ENCODE measurements at regions not wholly inside any gene's neighbourhood (a gene's known extent, or its start where the extent isn't known, plus 50 kb on each side); places are given as distances from the start of the nearest gene placed in this dataset.

- TF ChIP-seq FOXP2 (optimal IDR thresholded peaks at IDR 0.05; ENCODE audit: borderline replicate concordance, extremely low read depth, extremely low read length, insufficient read depth) (no peak), REST (IDR thresholded peaks at IDR 0.05; ENCODE audit: insufficient read depth in 1 of 2, low read depth in 2 of 2, low read length in 2 of 2) (no peak), POLR2AphosphoS5 (IDR thresholded peaks at IDR 0.05; ENCODE audit: low read depth, low read length) (no peak), TAF1 (IDR thresholded peaks at IDR 0.05; ENCODE audit: borderline replicate concordance, insufficient read depth, low read length) (no peak), SIN3A (IDR thresholded peaks at IDR 0.05; ENCODE audit: borderline replicate concordance, insufficient read depth, low read length) (no peak)
Observed at GRCh38 chr14:71834284-71835204, 97.7 kb upstream of the RGS6 start.

- TF ChIP-seq REST (IDR thresholded peaks at IDR 0.05; ENCODE audit: insufficient read depth in 1 of 2, low read depth in 2 of 2, low read length in 2 of 2): no peak
- no peak for TF ChIP-seq TAF1 (IDR thresholded peaks at IDR 0.05; ENCODE audit: borderline replicate concordance, insufficient read depth, low read length)
- no peak for TF ChIP-seq FOXP2 (optimal IDR thresholded peaks at IDR 0.05; ENCODE audit: borderline replicate concordance, extremely low read depth, extremely low read length, insufficient read depth)
- no peak for TF ChIP-seq POLR2AphosphoS5 (IDR thresholded peaks at IDR 0.05; ENCODE audit: low read depth, low read length)
- no peak for TF ChIP-seq SIN3A (IDR thresholded peaks at IDR 0.05; ENCODE audit: borderline replicate concordance, insufficient read depth, low read length)
Observed at GRCh38 chr14:71852181-71852580, 80.0 kb upstream of the RGS6 start.

GRCh38 chr14:71855399-71856036 is 76.7 kb upstream of the RGS6 start:
- TF ChIP-seq POLR2AphosphoS5 (IDR thresholded peaks at IDR 0.05; ENCODE audit: low read depth, low read length) (no peak), FOXP2 (optimal IDR thresholded peaks at IDR 0.05; ENCODE audit: borderline replicate concordance, extremely low read depth, extremely low read length, insufficient read depth) (no peak), SIN3A (IDR thresholded peaks at IDR 0.05; ENCODE audit: borderline replicate concordance, insufficient read depth, low read length) (no peak), TAF1 (IDR thresholded peaks at IDR 0.05; ENCODE audit: borderline replicate concordance, insufficient read depth, low read length) (no peak), REST (IDR thresholded peaks at IDR 0.05; ENCODE audit: insufficient read depth in 1 of 2, low read depth in 2 of 2, low read length in 2 of 2) (no peak)

GRCh38 chr14:71856199-71856919 is 75.9 kb upstream of the RGS6 start:
- TF ChIP-seq TAF1 (IDR thresholded peaks at IDR 0.05; ENCODE audit: borderline replicate concordance, insufficient read depth, low read length): no peak
- TF ChIP-seq FOXP2 (optimal IDR thresholded peaks at IDR 0.05; ENCODE audit: borderline replicate concordance, extremely low read depth, extremely low read length, insufficient read depth): no peak
- TF ChIP-seq REST (IDR thresholded peaks at IDR 0.05; ENCODE audit: insufficient read depth in 1 of 2, low read depth in 2 of 2, low read length in 2 of 2): no peak
